ENCODE measurements at regions not wholly inside any gene's neighbourhood (a gene's known extent, or its start where the extent isn't known, plus 50 kb on each side); places are given as distances from the start of the nearest gene placed in this dataset.

DNA sequence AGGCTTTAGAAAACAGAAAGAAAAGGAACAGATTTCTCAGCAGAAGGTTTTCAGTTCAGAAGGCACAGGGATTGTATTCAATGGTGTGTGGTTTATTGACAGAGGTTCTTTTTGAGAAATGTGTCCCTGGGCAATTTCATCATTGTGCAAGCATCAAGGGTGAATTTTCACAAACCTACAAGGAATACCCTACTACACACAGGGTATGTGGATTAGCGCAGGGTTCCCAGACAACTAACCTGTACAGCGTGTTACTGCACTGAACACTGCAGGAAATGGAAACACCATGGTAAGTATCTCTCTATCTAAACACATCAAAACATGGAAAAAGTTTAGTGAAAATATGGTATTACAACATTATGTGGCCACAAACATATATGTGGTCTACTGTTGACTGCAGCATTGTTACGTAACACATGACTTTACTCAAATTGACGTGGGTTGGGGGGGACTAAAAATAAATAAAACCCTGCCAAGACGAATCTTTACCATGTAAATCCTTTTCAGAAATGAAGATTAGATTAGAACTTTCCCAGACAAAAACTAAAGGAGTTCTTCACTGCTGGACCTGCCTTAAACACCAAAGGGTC lies 893.1 kb downstream of the TMEM121 start:
- DNase-seq (ENCODE audit: low spot score) = no peak
- H3K9me3 ChIP-seq (ENCODE audit: low read length) = peaks cover 12% of the 10 kb centered on the region
- TF ChIP-seq, protein P1, sequence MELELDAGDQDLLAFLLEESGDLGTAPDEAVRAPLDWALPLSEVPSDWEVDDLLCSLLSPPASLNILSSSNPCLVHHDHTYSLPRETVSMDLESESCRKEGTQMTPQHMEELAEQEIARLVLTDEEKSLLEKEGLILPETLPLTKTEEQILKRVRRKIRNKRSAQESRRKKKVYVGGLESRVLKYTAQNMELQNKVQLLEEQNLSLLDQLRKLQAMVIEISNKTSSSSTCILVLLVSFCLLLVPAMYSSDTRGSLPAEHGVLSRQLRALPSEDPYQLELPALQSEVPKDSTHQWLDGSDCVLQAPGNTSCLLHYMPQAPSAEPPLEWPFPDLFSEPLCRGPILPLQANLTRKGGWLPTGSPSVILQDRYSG (CRISPR knock-in tag; IDR thresholded peaks at IDR 0.05) = no peak
- TF ChIP-seq NONO (IDR thresholded peaks at IDR 0.05) = no peak
- TF ChIP-seq NONO (CRISPR knock-in tag; conservative IDR thresholded peaks at IDR 0.05) = no peak
- TF ChIP-seq, protein P2, sequence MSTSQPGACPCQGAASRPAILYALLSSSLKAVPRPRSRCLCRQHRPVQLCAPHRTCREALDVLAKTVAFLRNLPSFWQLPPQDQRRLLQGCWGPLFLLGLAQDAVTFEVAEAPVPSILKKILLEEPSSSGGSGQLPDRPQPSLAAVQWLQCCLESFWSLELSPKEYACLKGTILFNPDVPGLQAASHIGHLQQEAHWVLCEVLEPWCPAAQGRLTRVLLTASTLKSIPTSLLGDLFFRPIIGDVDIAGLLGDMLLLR (CRISPR knock-in tag; IDR thresholded peaks at IDR 0.05) = no peak
- TF ChIP-seq ARHGAP35 (CRISPR knock-in tag; IDR thresholded peaks at IDR 0.05; ENCODE audit: borderline replicate concordance) = no peak
- no peak for TF ChIP-seq ZMYM4 (CRISPR knock-in tag; IDR thresholded peaks at IDR 0.05)
- no peak for TF ChIP-seq ZNF747 (CRISPR knock-in tag; IDR thresholded peaks at IDR 0.05; ENCODE audit: borderline replicate concordance)
- TF ChIP-seq PRMT3 (CRISPR knock-in tag; IDR thresholded peaks at IDR 0.05; ENCODE audit: borderline replicate concordance, low read depth) = no peak
- no peak for TF ChIP-seq ZFP62 (CRISPR knock-in tag; IDR thresholded peaks at IDR 0.05)
- TF ChIP-seq MATR3 (CRISPR knock-in tag; IDR thresholded peaks at IDR 0.05) = no peak
- TF ChIP-seq, protein P3, sequence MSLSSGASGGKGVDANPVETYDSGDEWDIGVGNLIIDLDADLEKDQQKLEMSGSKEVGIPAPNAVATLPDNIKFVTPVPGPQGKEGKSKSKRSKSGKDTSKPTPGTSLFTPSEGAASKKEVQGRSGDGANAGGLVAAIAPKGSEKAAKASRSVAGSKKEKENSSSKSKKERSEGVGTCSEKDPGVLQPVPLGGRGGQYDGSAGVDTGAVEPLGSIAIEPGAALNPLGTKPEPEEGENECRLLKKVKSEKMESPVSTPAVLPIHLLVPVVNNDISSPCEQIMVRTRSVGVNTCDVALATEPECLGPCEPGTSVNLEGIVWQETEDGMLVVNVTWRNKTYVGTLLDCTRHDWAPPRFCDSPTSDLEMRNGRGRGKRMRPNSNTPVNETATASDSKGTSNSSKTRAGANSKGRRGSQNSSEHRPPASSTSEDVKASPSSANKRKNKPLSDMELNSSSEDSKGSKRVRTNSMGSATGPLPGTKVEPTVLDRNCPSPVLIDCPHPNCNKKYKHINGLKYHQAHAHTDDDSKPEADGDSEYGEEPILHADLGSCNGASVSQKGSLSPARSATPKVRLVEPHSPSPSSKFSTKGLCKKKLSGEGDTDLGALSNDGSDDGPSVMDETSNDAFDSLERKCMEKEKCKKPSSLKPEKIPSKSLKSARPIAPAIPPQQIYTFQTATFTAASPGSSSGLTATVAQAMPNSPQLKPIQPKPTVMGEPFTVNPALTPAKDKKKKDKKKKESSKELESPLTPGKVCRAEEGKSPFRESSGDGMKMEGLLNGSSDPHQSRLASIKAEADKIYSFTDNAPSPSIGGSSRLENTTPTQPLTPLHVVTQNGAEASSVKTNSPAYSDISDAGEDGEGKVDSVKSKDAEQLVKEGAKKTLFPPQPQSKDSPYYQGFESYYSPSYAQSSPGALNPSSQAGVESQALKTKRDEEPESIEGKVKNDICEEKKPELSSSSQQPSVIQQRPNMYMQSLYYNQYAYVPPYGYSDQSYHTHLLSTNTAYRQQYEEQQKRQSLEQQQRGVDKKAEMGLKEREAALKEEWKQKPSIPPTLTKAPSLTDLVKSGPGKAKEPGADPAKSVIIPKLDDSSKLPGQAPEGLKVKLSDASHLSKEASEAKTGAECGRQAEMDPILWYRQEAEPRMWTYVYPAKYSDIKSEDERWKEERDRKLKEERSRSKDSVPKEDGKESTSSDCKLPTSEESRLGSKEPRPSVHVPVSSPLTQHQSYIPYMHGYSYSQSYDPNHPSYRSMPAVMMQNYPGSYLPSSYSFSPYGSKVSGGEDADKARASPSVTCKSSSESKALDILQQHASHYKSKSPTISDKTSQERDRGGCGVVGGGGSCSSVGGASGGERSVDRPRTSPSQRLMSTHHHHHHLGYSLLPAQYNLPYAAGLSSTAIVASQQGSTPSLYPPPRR (CRISPR knock-in tag; IDR thresholded peaks at IDR 0.05; ENCODE audit: borderline replicate concordance) = no peak
- no peak for TF ChIP-seq SP140L (CRISPR knock-in tag; IDR thresholded peaks at IDR 0.05; ENCODE audit: borderline replicate concordance)
- TF ChIP-seq HBP1 (CRISPR knock-in tag; IDR thresholded peaks at IDR 0.05; ENCODE audit: low read depth) = no peak
- TF ChIP-seq, protein P4, sequence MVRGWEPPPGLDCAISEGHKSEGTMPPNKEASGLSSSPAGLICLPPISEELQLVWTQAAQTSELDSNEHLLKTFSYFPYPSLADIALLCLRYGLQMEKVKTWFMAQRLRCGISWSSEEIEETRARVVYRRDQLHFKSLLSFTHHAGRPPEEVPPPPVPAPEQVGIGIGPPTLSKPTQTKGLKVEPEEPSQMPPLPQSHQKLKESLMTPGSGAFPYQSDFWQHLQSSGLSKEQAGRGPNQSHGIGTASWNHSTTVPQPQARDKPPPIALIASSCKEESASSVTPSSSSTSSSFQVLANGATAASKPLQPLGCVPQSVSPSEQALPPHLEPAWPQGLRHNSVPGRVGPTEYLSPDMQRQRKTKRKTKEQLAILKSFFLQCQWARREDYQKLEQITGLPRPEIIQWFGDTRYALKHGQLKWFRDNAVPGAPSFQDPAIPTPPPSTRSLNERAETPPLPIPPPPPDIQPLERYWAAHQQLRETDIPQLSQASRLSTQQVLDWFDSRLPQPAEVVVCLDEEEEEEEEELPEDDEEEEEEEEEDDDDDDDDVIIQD (CRISPR knock-in tag; IDR thresholded peaks at IDR 0.05; ENCODE audit: low read depth) = no peak
- no peak for TF ChIP-seq MEIS2 (CRISPR knock-in tag; IDR thresholded peaks at IDR 0.05)
- TF ChIP-seq BCL6 (CRISPR knock-in tag; IDR thresholded peaks at IDR 0.05) = no peak
- TF ChIP-seq CC2D1A (CRISPR knock-in tag; IDR thresholded peaks at IDR 0.05) = no peak

More for the DNA sequence above, 893.1 kb downstream of the TMEM121 start:
- FAIRE-seq (no peak), ATAC-seq (no peak)
- Histone ChIP-seq H3K9ac (ENCODE audit: insufficient read depth, low read depth, low read length) (no peak overlapping the region), H3K27ac (ENCODE audit: extremely low read length, insufficient read depth, low read length) (no peak overlapping the region), H3K79me2 (ENCODE audit: insufficient read depth, low read length) (no peaks in the 10 kb centered on the region), H3K27me3 (ENCODE audit: control insufficient read depth in 1 of 2, insufficient read depth in 2 of 2, low read length in 2 of 2) (no peaks in the 10 kb centered on the region), H4K20me1 (ENCODE audit: insufficient read depth, low read length) (no peaks in the 10 kb centered on the region), H3K4me1 (ENCODE audit: insufficient read depth, low read length) (no peaks in the 10 kb centered on the region), H3K4me2 (ENCODE audit: low read depth, low read length) (no peak overlapping the region), H3K36me3 (replicated peaks in 1 of 2; ENCODE audit: control insufficient read depth in 1 of 2, insufficient read depth in 2 of 2, low read length in 2 of 2) (no peaks in the 10 kb centered on the region), H3K4me3 (replicated peaks in 1 of 3; ENCODE audit: insufficient read depth in 1 of 3, low read depth in 2 of 3, low read length in 3 of 3) (no peak overlapping the region), H2AFZ (ENCODE audit: low read length) (no peak overlapping the region)
- in situ Hi-C loops (cut with HindIII; ENCODE audit: extremely low pct_ligation_motif_present, low pct_unique_long_range_greater_than_20kb) = no loop called here
- POLR2A ChIA-PET = no interaction called here
- intact Hi-C loops (cut with micrococcal nuclease; ENCODE audit: unreplicated experiment) = no loop called here
- 10% methylated on average over 5 of the region's 5 CpGs for WGBS (ENCODE audit: low lambda C conversion rate)
- CTCF ChIA-PET (ENCODE audit: low intra/inter-chr PET ratio, low total read pairs) = no interaction called here
- no TSS peak for BruUV-seq (replicated peaks)

All from HepG2 (cell line).